H1 (cell line): ENCODE measurements at regions not wholly inside any gene's neighbourhood (a gene's known extent, or its start where the extent isn't known, plus 50 kb on each side); places are given as distances from the start of the nearest gene placed in this dataset.

ENCODE experiments used
- CREB1 ChIP-seq: IDR thresholded peaks from 2 replicates; pipeline ENCODE4 v1.6.1; 2012; ENCODE audit warnings: inconsistent platforms
- CTCF ChIP-seq, 3 experiments: IDR thresholded peaks; 1 replicate in 2 of 3; 2 replicates in 1 of 3; pipeline versions ENCODE4 v1.5.1 to v1.6.1; 2011; ENCODE audit warnings: low read length in 3 of 3, mild to moderate bottlenecking in 3 of 3, inconsistent platforms in 2 of 3, low read depth in 1 of 3, moderate library complexity in 1 of 3; ENCODE audit not compliant: insufficient read depth in 1 of 3; ENCODE audit errors: control extremely low read depth in 1 of 3
- FOSL1 ChIP-seq: IDR thresholded peaks from 2 replicates; pipeline ENCODE4 v1.6.1; 2011; ENCODE audit warnings: mild to moderate bottlenecking, low read depth, low read length, moderate library complexity; ENCODE audit not compliant: insufficient read depth
- MAFK ChIP-seq: IDR thresholded peaks from 2 replicates; pipeline ENCODE4 v1.6.1; 2012; ENCODE audit warnings: low read depth, mild to moderate bottlenecking, improper control_type of control experiment, low read length
- YY1 ChIP-seq: IDR thresholded peaks from 2 replicates; pipeline ENCODE4 v1.6.1; 2011; ENCODE audit warnings: low read depth, mild to moderate bottlenecking, low read length

DNA sequence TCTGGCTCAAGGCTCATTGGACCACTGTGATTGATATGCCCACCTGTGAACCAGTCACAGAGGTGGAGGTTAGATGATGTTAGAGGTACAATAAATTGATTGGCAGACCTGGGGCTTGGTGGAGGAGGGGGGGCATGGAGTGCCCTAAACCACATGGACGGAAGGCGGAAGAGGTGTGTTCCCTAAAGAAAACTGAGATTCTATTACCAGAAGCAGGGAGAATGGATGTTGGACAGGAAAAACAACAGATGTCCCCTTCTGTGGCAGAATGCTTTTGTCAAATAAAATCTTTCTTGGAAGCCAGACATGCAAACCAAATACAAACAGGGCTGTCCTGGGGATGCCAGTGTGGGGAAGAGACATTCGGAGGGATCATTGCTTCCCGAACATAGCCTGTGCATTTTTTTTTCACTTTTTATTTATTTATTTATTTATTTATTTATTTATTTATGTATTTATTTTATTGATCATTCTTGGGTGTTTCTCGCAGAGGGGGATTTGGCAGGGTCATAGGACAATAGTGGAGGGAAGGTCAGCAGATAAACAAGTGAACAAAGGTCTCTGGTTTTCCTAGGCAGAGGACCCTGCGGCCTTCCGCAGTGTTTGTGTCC, 433.9 kb downstream of the RPS24 start:
- TF ChIP-seq FOSL1 (no peak), MAFK (no peak), CREB1 (no peak), CTCF (IDR thresholded peaks at IDR 0.05; ENCODE audit: control extremely low read depth in 1 of 3, insufficient read depth in 1 of 3, low read depth in 1 of 3, low read length in 3 of 3) (no peak), YY1 (no peak)
